ENCODE measurements at regions not wholly inside any gene's neighbourhood (a gene's known extent, or its start where the extent isn't known, plus 50 kb on each side); places are given as distances from the start of the nearest gene placed in this dataset.

- no peak for DNase-seq (ENCODE audit: low spot score)
- TF ChIP-seq CTCF (IDR thresholded peaks at IDR 0.05) = no peak
- ATAC-seq (ENCODE audit: low FRiP score) = no peak
These were observed 95.5 kb upstream of the AFDN start for GRCh38 chr6:167731216-167731615.

DNA sequence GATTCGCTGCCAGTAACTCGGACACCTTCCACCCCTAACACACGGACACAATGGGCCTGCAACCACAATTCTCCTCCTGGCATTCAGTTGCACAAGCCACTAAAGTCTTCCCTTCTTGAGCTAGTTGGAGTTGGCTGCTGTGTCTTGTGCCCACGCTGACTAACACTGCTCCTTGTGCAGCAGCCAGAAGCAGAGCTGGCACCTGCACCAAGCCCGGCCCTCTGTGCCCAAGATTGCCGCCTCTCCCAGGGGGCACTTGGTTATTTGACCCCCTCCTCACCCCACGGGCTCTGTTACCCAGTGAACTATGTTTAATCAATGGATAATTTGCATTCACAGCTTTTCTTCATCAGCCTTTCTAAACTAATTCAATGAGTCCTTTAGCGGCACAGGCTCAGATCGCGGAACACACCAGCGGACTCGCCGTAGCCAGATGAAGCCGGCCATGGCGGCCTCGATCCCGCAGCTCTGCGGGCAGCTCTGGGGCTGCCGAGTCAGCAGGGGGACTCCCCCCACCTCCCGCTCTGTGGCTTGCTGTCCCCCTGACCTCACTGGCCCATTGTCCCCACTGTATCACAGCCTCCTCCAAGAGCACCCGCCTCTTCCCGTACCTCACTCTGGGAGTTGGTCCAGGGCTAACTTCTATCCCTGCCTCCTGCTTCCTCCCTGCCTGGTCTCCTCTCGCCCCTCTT is 94.8 kb upstream of the AFDN start:
- no peak for ATAC-seq (ENCODE audit: low FRiP score)
- no peak for DNase-seq (ENCODE audit: low spot score)
- no peak for TF ChIP-seq CTCF (IDR thresholded peaks at IDR 0.05)

DNA sequence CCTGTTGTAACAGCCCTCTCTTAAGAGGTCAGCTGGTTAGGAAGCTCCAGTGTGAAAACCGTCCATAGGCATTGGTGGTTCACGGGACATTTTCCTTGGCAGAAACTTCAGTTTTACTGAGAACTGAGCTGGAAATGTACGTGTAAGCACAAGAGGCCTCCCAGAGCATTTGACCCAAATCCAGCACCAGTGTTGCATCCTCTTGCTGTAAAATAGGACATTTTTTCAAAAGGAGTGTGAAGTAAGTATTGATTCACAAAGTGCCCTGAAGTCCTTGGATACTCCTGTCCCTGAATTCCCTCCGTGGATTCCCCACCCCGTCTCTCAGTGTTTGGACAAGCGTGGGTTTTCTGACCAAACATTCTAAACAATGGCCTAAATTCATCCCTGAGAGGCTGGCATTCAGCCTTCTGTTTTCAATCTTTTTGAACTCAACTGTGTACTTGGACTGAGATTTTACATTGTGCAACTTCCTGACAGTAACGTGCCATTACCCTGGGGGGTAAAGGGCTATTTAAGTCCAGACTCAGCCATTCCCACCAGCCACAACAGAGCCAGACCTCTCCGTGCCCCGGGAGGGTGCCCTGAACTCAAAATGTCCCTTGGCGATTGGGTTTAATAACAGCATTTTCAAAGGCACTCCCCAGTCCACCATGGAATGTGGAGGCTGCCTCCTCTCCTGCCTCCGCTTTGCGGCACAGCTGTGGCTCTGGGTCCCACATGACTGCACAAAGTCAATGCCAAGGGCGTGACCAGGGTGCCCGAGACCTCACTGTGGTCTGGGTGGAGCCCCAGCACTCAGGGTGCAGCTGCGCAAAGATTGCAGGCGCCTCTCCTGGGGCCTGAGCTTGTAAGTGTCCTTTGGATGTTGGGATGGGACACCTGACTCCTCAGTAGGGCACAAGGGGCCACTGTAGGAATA is 92.7 kb upstream of the AFDN start:
- TF ChIP-seq CTCF (IDR thresholded peaks at IDR 0.05) = no peak
- peak; percentile 65 for ATAC-seq (ENCODE audit: low FRiP score)
- no peak for DNase-seq (ENCODE audit: low spot score)

DNA sequence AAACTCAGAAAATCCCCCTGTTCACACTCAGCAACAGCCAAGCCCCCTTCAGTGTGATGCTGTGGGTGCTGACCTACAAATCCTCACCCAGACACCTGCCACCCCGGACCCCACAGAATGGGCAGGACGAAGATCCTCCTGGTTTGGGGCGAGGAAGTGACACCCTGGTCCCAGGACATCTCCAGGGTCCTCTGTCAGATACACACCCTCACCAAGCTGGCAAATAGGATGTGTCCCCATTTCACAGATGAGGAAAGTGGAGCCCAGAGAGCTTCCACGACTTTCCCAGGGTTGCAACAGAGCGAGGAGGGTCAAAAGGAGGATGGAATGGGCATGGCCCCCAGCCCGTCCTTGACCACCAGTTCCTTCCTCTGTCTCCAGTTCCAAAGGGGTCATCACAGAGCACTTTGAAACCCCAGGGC is 92.0 kb upstream of the AFDN start:
- no peak for TF ChIP-seq CTCF (IDR thresholded peaks at IDR 0.05)
- DNase-seq (ENCODE audit: low spot score) (no peak), ATAC-seq (ENCODE audit: low FRiP score) (no peak)

DNA sequence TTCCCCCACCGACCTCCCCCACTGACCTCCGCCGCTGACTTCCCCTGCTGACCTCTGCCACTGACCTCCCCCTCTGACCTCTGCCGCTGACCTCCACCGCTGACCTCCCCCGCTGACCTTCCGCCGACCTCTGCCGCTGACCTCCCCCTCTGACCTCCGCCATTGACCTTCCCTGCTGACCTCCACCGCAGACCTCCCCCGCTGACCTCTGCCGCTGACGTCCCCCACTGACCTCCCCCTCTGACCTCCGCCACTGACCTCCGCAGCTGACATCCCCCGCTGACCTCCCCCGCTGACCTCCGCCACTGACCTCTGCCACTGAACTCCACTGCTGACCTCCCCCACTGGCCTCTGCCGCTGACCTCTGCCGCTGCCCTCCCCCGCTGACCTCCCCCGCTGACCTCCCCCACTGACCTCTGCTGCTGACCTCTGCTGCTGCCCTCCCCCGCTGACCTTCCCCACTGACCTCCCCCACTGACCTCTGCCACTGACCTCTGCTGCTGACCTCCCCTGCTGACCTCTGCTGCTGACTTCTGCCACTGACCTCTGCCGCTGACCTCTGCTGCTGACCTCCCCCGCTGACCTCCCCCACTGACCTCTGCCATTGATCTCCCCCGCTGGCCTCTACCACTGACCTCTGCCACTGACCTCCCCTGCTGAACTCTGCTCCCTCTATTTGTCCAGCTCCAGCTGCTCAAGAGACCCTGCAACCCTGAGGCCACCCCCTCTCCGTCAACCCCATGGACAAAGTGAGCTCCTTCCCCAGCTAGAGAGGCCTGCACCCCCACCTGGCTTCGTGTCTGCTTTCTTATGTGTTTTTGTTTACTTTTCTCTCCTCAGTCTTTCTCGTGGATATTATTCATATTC is 91.4 kb upstream of the AFDN start:
- ATAC-seq (ENCODE audit: low FRiP score) = no peak

GRCh38 chr6:167735951-167736288 is 90.8 kb upstream of the AFDN start:
- TF ChIP-seq CTCF (IDR thresholded peaks at IDR 0.05) = no peak
- DNase-seq (ENCODE audit: low spot score) = no peak
- no peak for ATAC-seq (ENCODE audit: low FRiP score)

More for the DNA sequence above, 91.4 kb upstream of the AFDN start:
- no peak for DNase-seq (ENCODE audit: low spot score)
- no peak for TF ChIP-seq CTCF (IDR thresholded peaks at IDR 0.05)
